Vagina (tissue), 2 donors: ENCODE measurements at regions not wholly inside any gene's neighbourhood (a gene's known extent, or its start where the extent isn't known, plus 50 kb on each side); places are given as distances from the start of the nearest gene placed in this dataset.

Source experiments
- POLR2A ChIP-seq, 2 donors: fragments of 450-650 bp; IDR thresholded peaks; one replicate each; pipeline ENCODE4 v1.6.1; 2017; ENCODE audit warnings: antibody characterized with exemption in 2 of 2, mild to moderate bottlenecking in 2 of 2, moderate library complexity in 2 of 2
- POLR2AphosphoS5 ChIP-seq, 2 donors: sonication (generic); formaldehyde crosslinking; IDR thresholded peaks; one replicate each; pipeline ENCODE4 v1.9.0; 2017; ENCODE audit warnings: antibody characterized with exemption in 2 of 2, mild to moderate bottlenecking in 2 of 2, low read depth in 1 of 2; ENCODE audit not compliant: insufficient read depth in 1 of 2
- TF ChIP-seq, protein P1 (sequence below), 3 experiments: fragments of 450-650 bp in 2 of 3; fragments of 200-600 bp in 1 of 3; sonication (generic) in 1 of 3; IDR thresholded peaks; one replicate each; pipeline ENCODE4 v1.5.1; 2017 to 2019; ENCODE audit warnings: antibody characterized with exemption in 3 of 3, mild to moderate bottlenecking in 2 of 3, moderate library complexity in 2 of 3

DNA sequence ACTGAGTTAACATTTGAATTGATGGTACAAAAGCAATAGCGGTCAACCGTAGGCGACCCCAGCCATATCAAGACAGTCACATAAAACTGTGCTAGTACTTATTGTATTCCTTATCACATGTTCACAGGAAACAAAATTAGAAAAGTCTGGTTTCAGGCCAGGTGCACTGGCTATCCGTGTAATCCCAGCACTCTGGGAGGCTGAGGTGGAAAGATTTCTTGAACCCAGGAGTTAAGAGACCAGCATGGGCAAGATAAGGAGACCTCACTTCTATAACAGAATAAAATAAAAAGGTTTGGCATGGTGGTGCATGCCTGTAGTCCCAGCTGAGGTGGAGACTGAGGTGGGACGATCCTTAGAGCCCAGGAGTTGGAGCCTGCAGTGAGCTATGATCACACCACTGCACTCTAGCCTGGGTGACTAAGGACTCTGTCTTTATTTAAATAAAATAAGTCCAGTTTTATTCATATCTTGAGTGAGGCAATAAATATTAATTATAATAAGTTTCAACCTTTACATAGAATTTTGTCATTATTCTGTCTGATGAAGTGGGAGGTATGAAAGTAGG is 84.1 kb upstream of the RGPD4 start:
- TF ChIP-seq, protein P1, sequence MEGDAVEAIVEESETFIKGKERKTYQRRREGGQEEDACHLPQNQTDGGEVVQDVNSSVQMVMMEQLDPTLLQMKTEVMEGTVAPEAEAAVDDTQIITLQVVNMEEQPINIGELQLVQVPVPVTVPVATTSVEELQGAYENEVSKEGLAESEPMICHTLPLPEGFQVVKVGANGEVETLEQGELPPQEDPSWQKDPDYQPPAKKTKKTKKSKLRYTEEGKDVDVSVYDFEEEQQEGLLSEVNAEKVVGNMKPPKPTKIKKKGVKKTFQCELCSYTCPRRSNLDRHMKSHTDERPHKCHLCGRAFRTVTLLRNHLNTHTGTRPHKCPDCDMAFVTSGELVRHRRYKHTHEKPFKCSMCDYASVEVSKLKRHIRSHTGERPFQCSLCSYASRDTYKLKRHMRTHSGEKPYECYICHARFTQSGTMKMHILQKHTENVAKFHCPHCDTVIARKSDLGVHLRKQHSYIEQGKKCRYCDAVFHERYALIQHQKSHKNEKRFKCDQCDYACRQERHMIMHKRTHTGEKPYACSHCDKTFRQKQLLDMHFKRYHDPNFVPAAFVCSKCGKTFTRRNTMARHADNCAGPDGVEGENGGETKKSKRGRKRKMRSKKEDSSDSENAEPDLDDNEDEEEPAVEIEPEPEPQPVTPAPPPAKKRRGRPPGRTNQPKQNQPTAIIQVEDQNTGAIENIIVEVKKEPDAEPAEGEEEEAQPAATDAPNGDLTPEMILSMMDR (IDR thresholded peaks at IDR 0.05), result no peak
- TF ChIP-seq POLR2AphosphoS5 (IDR thresholded peaks at IDR 0.05; ENCODE audit: insufficient read depth in 1 of 2, low read depth in 1 of 2) (no peak), POLR2A (IDR thresholded peaks at IDR 0.05) (no peak)
